ENCODE measurements at regions not wholly inside any gene's neighbourhood (a gene's known extent, or its start where the extent isn't known, plus 50 kb on each side); places are given as distances from the start of the nearest gene placed in this dataset.
"Not testable (repeated sequence)": the region's sequence is repeated elsewhere in the genome, so short reads cannot be mapped to it uniquely, and the experiment has no call there.

DNA sequence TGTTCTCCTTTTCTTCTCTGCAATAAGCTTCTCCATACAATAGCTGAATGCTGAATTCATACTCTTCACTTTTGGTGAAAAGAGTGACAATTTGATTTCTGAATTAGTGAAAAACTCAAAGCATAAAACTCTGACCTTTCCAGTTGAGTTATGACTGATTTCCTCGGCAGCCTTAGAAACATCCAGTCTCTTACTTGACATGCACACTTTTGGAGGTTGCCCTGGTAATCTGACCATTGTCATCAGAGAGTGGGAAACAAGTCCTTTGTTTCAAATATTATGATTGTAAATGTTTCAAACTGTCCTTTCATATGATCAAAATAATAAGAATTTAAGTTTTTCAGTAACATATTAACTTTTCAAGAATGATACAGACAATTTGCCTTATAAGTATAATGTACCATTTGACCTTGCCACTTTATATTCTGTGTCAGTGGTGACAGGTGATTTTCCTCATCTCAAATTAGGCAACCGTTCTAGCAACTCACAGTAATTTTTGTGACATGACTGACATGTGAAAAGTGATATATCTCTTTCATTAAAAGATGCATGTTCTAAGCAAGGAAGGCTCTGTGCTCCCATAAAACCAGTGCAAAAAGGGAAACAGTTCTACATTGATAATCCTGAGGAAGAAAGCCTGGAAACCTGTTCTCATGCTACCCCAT lies 507.6 kb upstream of the ROBO2 start:
- no peak for DNase-seq
- WGBS (ENCODE audit: extremely low coverage, insufficient coverage, insufficient read length) = no CpG with 5 or more reads among the region's 2 CpGs

GRCh38 chr3:76533710-76534109 lies 506.2 kb upstream of the ROBO2 start:
- not testable (repeated sequence) for H2BK120ac ChIP-seq (ENCODE audit: insufficient read depth, low read length, poor library complexity); H2BK5ac ChIP-seq (ENCODE audit: low read depth, low read length, poor library complexity); H3K23ac ChIP-seq (ENCODE audit: low read length); H3K79me2 ChIP-seq (ENCODE audit: control insufficient read depth, insufficient read depth, low read length, poor library complexity); H4K12ac ChIP-seq (ENCODE audit: low read depth, low read length); H3K18ac ChIP-seq (ENCODE audit: low read length); H3K4ac ChIP-seq (ENCODE audit: low read depth, low read length); H3K14ac ChIP-seq (ENCODE audit: low read length); H3K79me1 ChIP-seq (ENCODE audit: low read length); H4K91ac ChIP-seq (ENCODE audit: low read depth, low read length); H3K36me3 ChIP-seq (ENCODE audit: control insufficient read depth in 1 of 2, insufficient read depth in 2 of 2, low read length in 2 of 2); H3K4me2 ChIP-seq (ENCODE audit: low read length); H3K4me3 ChIP-seq (ENCODE audit: low read depth, low read length); DNase-seq; H4K8ac ChIP-seq (ENCODE audit: low read depth, low read length); H3K9ac ChIP-seq (ENCODE audit: low read length); H3K9me3 ChIP-seq (ENCODE audit: insufficient read depth, low read depth, low read length); H3K27ac ChIP-seq (ENCODE audit: low read depth, low read length); H3K27me3 ChIP-seq (ENCODE audit: insufficient read depth, low read length); H2AFZ ChIP-seq (ENCODE audit: insufficient read depth, low read length, poor library complexity); H2BK12ac ChIP-seq (ENCODE audit: low read length); H3K4me1 ChIP-seq (ENCODE audit: control insufficient read depth in 1 of 2, insufficient read depth in 2 of 2, low read length in 2 of 2); H2AK5ac ChIP-seq (ENCODE audit: low read length)
- no CpG with 5 or more reads among the region's 4 CpGs for WGBS (ENCODE audit: extremely low coverage, insufficient coverage, insufficient read length)

More for the DNA sequence above, 507.6 kb upstream of the ROBO2 start:
- Histone ChIP-seq H3K4me3 (ENCODE audit: low read depth, low read length) (no peak overlapping the region), H3K9ac (ENCODE audit: low read length) (no peak overlapping the region), H3K36me3 (ENCODE audit: control insufficient read depth in 1 of 2, insufficient read depth in 2 of 2, low read length in 2 of 2) (no peaks in the 10 kb centered on the region), H2AFZ (ENCODE audit: insufficient read depth, low read length, poor library complexity) (no peak overlapping the region), H3K79me1 (ENCODE audit: low read length) (no peaks in the 10 kb centered on the region), H2BK5ac (ENCODE audit: low read depth, low read length, poor library complexity) (no peak overlapping the region), H4K8ac (ENCODE audit: low read depth, low read length) (no peak overlapping the region), H3K4me2 (ENCODE audit: low read length) (no peak overlapping the region), H4K12ac (ENCODE audit: low read depth, low read length) (no peak overlapping the region), H2BK12ac (ENCODE audit: low read length) (no peak overlapping the region), H3K14ac (ENCODE audit: low read length) (no peak overlapping the region), H4K91ac (ENCODE audit: low read depth, low read length) (no peak overlapping the region), H2BK120ac (ENCODE audit: insufficient read depth, low read length, poor library complexity) (no peak overlapping the region), H2AK5ac (ENCODE audit: low read length) (no peak overlapping the region), H3K18ac (ENCODE audit: low read length) (no peak overlapping the region), H3K27ac (ENCODE audit: low read depth, low read length) (no peak overlapping the region), H3K4me1 (ENCODE audit: control insufficient read depth in 1 of 2, insufficient read depth in 2 of 2, low read length in 2 of 2) (peaks cover 0 to 3% of the 10 kb centered on the region in 2 experiments), H3K27me3 (ENCODE audit: insufficient read depth, low read length) (no peaks in the 10 kb centered on the region), H3K79me2 (ENCODE audit: control insufficient read depth, insufficient read depth, low read length, poor library complexity) (no peaks in the 10 kb centered on the region), H3K9me3 (ENCODE audit: insufficient read depth, low read depth, low read length) (no peaks in the 10 kb centered on the region), H3K4ac (ENCODE audit: low read depth, low read length) (no peak overlapping the region), H3K23ac (ENCODE audit: low read length) (no peak overlapping the region)

- H3K4me3 ChIP-seq (ENCODE audit: low read depth, low read length); H4K8ac ChIP-seq (ENCODE audit: low read depth, low read length); H2BK12ac ChIP-seq (ENCODE audit: low read length); H3K4ac ChIP-seq (ENCODE audit: low read depth, low read length); DNase-seq; H3K27me3 ChIP-seq (ENCODE audit: insufficient read depth, low read length); H4K91ac ChIP-seq (ENCODE audit: low read depth, low read length); H3K14ac ChIP-seq (ENCODE audit: low read length); H3K79me1 ChIP-seq (ENCODE audit: low read length); H4K12ac ChIP-seq (ENCODE audit: low read depth, low read length); H3K9me3 ChIP-seq (ENCODE audit: insufficient read depth, low read depth, low read length); H2BK5ac ChIP-seq (ENCODE audit: low read depth, low read length, poor library complexity); H3K9ac ChIP-seq (ENCODE audit: low read length); H3K79me2 ChIP-seq (ENCODE audit: control insufficient read depth, insufficient read depth, low read length, poor library complexity); H3K4me2 ChIP-seq (ENCODE audit: low read length); H2AK5ac ChIP-seq (ENCODE audit: low read length); H3K23ac ChIP-seq (ENCODE audit: low read length); H2AFZ ChIP-seq (ENCODE audit: insufficient read depth, low read length, poor library complexity); H3K27ac ChIP-seq (ENCODE audit: low read depth, low read length); H3K18ac ChIP-seq (ENCODE audit: low read length); H3K4me1 ChIP-seq (ENCODE audit: control insufficient read depth in 1 of 2, insufficient read depth in 2 of 2, low read length in 2 of 2); H3K36me3 ChIP-seq (ENCODE audit: control insufficient read depth in 1 of 2, insufficient read depth in 2 of 2, low read length in 2 of 2); H2BK120ac ChIP-seq (ENCODE audit: insufficient read depth, low read length, poor library complexity): not testable (repeated sequence)
- no CpG with 5 or more reads among the region's 3 CpGs for WGBS (ENCODE audit: extremely low coverage, insufficient coverage, insufficient read length)
These were observed 502.0 kb upstream of the ROBO2 start for GRCh38 chr3:76537857-76538256.

GRCh38 chr3:76547674-76548073 lies 492.2 kb upstream of the ROBO2 start:
- Histone ChIP-seq H2AK5ac (ENCODE audit: low read length) (no peak overlapping the region), H3K27ac (ENCODE audit: low read depth, low read length) (no peak overlapping the region), H4K91ac (ENCODE audit: low read depth, low read length) (no peak overlapping the region), H3K4ac (ENCODE audit: low read depth, low read length) (no peak overlapping the region), H2BK12ac (ENCODE audit: low read length) (no peak overlapping the region), H3K23ac (ENCODE audit: low read length) (no peak overlapping the region), H2BK120ac (ENCODE audit: insufficient read depth, low read length, poor library complexity) (no peak overlapping the region), H3K4me2 (ENCODE audit: low read length) (no peak overlapping the region), H3K36me3 (ENCODE audit: control insufficient read depth in 1 of 2, insufficient read depth in 2 of 2, low read length in 2 of 2) (no peaks in the 10 kb centered on the region), H3K79me2 (ENCODE audit: control insufficient read depth, insufficient read depth, low read length, poor library complexity) (no peaks in the 10 kb centered on the region), H3K27me3 (ENCODE audit: insufficient read depth, low read length) (no peaks in the 10 kb centered on the region), H3K9ac (ENCODE audit: low read length) (no peak overlapping the region), H3K79me1 (ENCODE audit: low read length) (no peaks in the 10 kb centered on the region), H2AFZ (ENCODE audit: insufficient read depth, low read length, poor library complexity) (no peak overlapping the region), H3K4me3 (ENCODE audit: low read depth, low read length) (no peak overlapping the region), H3K4me1 (ENCODE audit: control insufficient read depth in 1 of 2, insufficient read depth in 2 of 2, low read length in 2 of 2) (no peaks in the 10 kb centered on the region), H4K12ac (ENCODE audit: low read depth, low read length) (no peak overlapping the region), H4K8ac (ENCODE audit: low read depth, low read length) (no peak overlapping the region), H3K14ac (ENCODE audit: low read length) (no peak overlapping the region), H2BK5ac (ENCODE audit: low read depth, low read length, poor library complexity) (no peak overlapping the region), H3K9me3 (ENCODE audit: insufficient read depth, low read depth, low read length) (peaks cover 8% of the 10 kb centered on the region), H3K18ac (ENCODE audit: low read length) (no peak overlapping the region)
- no peak for DNase-seq
- whole genome bisulfite sequencing (ENCODE audit: extremely low coverage, insufficient coverage, insufficient read length) = no CpG with 5 or more reads among the region's 2 CpGs
